H9 (cell line): ENCODE measurements at regions not wholly inside any gene's neighbourhood (a gene's known extent, or its start where the extent isn't known, plus 50 kb on each side); places are given as distances from the start of the nearest gene placed in this dataset.

Experiments
- DNase-seq: peaks from one replicate; pipeline ENCODE4 v3.0.0-alpha.2; 2017
- H2AFZ ChIP-seq: one replicate; pipeline ENCODE4 v1.6.1; 2013; ENCODE audit warnings: mild to moderate bottlenecking, low read length, control low read depth, moderate library complexity
- H2AK5ac ChIP-seq: 2 replicates; pipeline ENCODE4 v1.6.1; 2013; ENCODE audit warnings: low read length, control low read depth, mixed read lengths; ENCODE audit not compliant: insufficient read length
- H2BK120ac ChIP-seq: one replicate; pipeline ENCODE4 v1.6.1; 2013; ENCODE audit warnings: low read depth, mild to moderate bottlenecking, low read length, control low read depth, inconsistent platforms; ENCODE audit not compliant: poor library complexity, severe bottlenecking
- H2BK12ac ChIP-seq: 2 replicates; pipeline ENCODE4 v1.6.1; 2013; ENCODE audit warnings: low read length, control low read depth, mixed read lengths, low read depth; ENCODE audit not compliant: insufficient read length
- H2BK15ac ChIP-seq: 2 replicates; pipeline ENCODE4 v1.6.1; 2013; ENCODE audit warnings: low read depth, low read length, control low read depth
- H2BK20ac ChIP-seq: one replicate; pipeline ENCODE4 v1.6.1; 2013; ENCODE audit warnings: low read depth, mild to moderate bottlenecking, low read length, control low read depth, inconsistent platforms; ENCODE audit not compliant: poor library complexity, severe bottlenecking
- H2BK5ac ChIP-seq: 2 replicates; pipeline ENCODE4 v1.6.1; 2013; ENCODE audit warnings: low read length, control low read depth, mixed read lengths; ENCODE audit not compliant: insufficient read length
- H3K14ac ChIP-seq: 2 replicates; pipeline ENCODE4 v1.6.1; 2013; ENCODE audit warnings: low read length, control low read depth; ENCODE audit not compliant: insufficient read depth
- H3K18ac ChIP-seq: 2 replicates; pipeline ENCODE4 v1.6.1; 2013; ENCODE audit warnings: low read depth, mild to moderate bottlenecking, mixed read lengths, low read length, control low read depth; ENCODE audit not compliant: insufficient read length
- H3K23ac ChIP-seq: 2 replicates; pipeline ENCODE4 v1.6.1; 2013; ENCODE audit warnings: low read length, control low read depth, mixed read lengths, low read depth; ENCODE audit not compliant: insufficient read length
- H3K23me2 ChIP-seq: 2 replicates; pipeline ENCODE4 v1.6.1; 2013; ENCODE audit warnings: low read depth, mild to moderate bottlenecking, mixed read lengths, low read length, control low read depth; ENCODE audit not compliant: insufficient read length, poor library complexity, severe bottlenecking
- H3K27ac ChIP-seq: 2 replicates; pipeline ENCODE4 v1.5.1; 2013; ENCODE audit warnings: low read length, control low read depth, mixed read lengths, low read depth; ENCODE audit not compliant: insufficient read length
- H3K27me3 ChIP-seq: 2 replicates; pipeline ENCODE4 v1.6.1; 2013; ENCODE audit warnings: low read length, control low read depth, inconsistent platforms; ENCODE audit not compliant: insufficient read depth
- H3K4ac ChIP-seq: 2 replicates; pipeline ENCODE4 v1.6.1; 2013; ENCODE audit warnings: low read depth, mild to moderate bottlenecking, control low read depth, inconsistent platforms, low read length, moderate library complexity
- H3K4me1 ChIP-seq: 2 replicates; pipeline ENCODE4 v1.6.1; 2013; ENCODE audit warnings: low read length, control low read depth, inconsistent platforms; ENCODE audit not compliant: insufficient read depth
- H3K4me2 ChIP-seq: 2 replicates; pipeline ENCODE4 v1.6.1; 2013; ENCODE audit warnings: low read length, control low read depth, mixed read lengths; ENCODE audit not compliant: insufficient read length, insufficient read depth
- H3K56ac ChIP-seq: 2 replicates; pipeline ENCODE4 v1.6.1; 2013; ENCODE audit warnings: low read depth, mild to moderate bottlenecking, mixed read lengths, low read length, control low read depth; ENCODE audit not compliant: insufficient read length
- H3K79me1 ChIP-seq: 2 replicates; pipeline ENCODE4 v1.6.1; 2013; ENCODE audit warnings: low read depth, mild to moderate bottlenecking, moderate library complexity, low read length, control low read depth, inconsistent platforms; ENCODE audit not compliant: insufficient read depth, poor library complexity, severe bottlenecking
- H3K79me2 ChIP-seq: 2 replicates; pipeline ENCODE4 v1.6.1; 2013; ENCODE audit warnings: low read length, control low read depth, inconsistent platforms; ENCODE audit not compliant: insufficient read depth
- H3K9ac ChIP-seq: 2 replicates; pipeline ENCODE4 v1.6.1; 2013; ENCODE audit warnings: low read length, control low read depth, mixed read lengths; ENCODE audit not compliant: insufficient read length; ENCODE audit errors: extremely low read depth
- H3K9me3 ChIP-seq: one replicate; pipeline ENCODE4 v1.6.1; 2013; ENCODE audit warnings: low read depth, low read length, inconsistent platforms; ENCODE audit not compliant: control insufficient read depth
- H3T11ph ChIP-seq: one replicate; pipeline ENCODE4 v1.6.1; 2013; ENCODE audit warnings: mild to moderate bottlenecking, low read length, control low read depth, inconsistent platforms
- H4K20me1 ChIP-seq: one replicate; pipeline ENCODE4 v1.6.1; 2013; ENCODE audit not compliant: control insufficient read depth, insufficient read length, insufficient read depth
- H4K5ac ChIP-seq: 2 replicates; pipeline ENCODE4 v1.6.1; 2013; ENCODE audit warnings: low read depth, mild to moderate bottlenecking, mixed read lengths, low read length, control low read depth; ENCODE audit not compliant: insufficient read length
- H4K8ac ChIP-seq: replicated peaks from 2 replicates; pipeline ENCODE4 v1.6.1; 2013; ENCODE audit warnings: low read length, control low read depth, mixed read lengths, low read depth; ENCODE audit not compliant: insufficient read length
- H4K91ac ChIP-seq: 2 replicates; pipeline ENCODE4 v1.6.1; 2013; ENCODE audit warnings: low read depth, mild to moderate bottlenecking, moderate library complexity, mixed read lengths, low read length, control low read depth; ENCODE audit not compliant: insufficient read length
- H3K27ac Mint-ChIP-seq, 3 experiments: 2 replicates in 2 of 3; 3 replicates in 1 of 3; pipeline ENCODE4 v1.8.0; 2020 to 2021; ENCODE audit warnings: mixed read lengths in 3 of 3, mild to moderate bottlenecking in 1 of 3, moderate library complexity in 1 of 3
- H3K27me3 Mint-ChIP-seq: 2 replicates; pipeline ENCODE4 v1.8.0; 2021; ENCODE audit warnings: low read depth, mild to moderate bottlenecking, moderate library complexity, mixed read lengths
- H3K36me3 Mint-ChIP-seq, 3 experiments: 2 replicates in 2 of 3; 3 replicates in 1 of 3; pipeline ENCODE4 v1.8.0; 2020 to 2021; ENCODE audit warnings: low read depth in 3 of 3, mixed read lengths in 3 of 3; ENCODE audit not compliant: insufficient read depth in 1 of 3
- H3K4me1 Mint-ChIP-seq, 2 experiments: 2 replicates each; pipeline ENCODE4 v1.8.0; 2020; ENCODE audit warnings: mixed read lengths in 2 of 2
- H3K4me3 Mint-ChIP-seq, 2 experiments: 2 replicates in 1 of 2; 3 replicates in 1 of 2; pipeline ENCODE4 v1.8.0; 2020 to 2021; ENCODE audit warnings: mild to moderate bottlenecking in 2 of 2, mixed read lengths in 2 of 2, moderate library complexity in 1 of 2
- H3K9me3 Mint-ChIP-seq, 2 experiments: 2 replicates in 1 of 2; 3 replicates in 1 of 2; pipeline ENCODE4 v1.8.0; 2020; ENCODE audit warnings: mild to moderate bottlenecking in 2 of 2, mixed read lengths in 2 of 2, moderate library complexity in 1 of 2
- TF ChIP-seq, protein P1 (sequence below): fragments of 200-600 bp; sonication (generic); conservative IDR thresholded peaks from 3 replicates; pipeline ENCODE4 v1.8.0; 2021; ENCODE audit warnings: antibody characterized with exemption, mild to moderate bottlenecking

DNA sequence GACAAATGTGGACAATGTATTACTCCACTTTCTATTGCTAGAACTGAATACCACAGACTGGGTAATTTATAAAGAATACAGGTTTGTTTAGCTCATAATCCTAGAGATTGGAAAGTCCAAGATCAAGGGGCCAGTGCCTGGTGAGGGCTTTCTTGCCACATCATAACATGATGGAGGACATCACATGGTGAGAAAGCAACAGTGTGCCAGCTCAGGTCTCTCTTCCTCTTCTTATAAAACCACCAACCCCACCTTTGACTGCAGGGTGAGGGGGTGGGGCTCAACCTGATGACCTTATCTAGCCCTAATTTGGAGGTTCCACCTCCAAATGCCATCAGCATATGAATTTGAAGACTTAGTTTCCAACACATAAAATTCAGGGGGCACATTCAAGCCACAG, 105.7 kb upstream of the CXorf66 start:
- no peak overlapping the region for H2BK20ac ChIP-seq
- H4K91ac ChIP-seq = no peak overlapping the region
- Mint-ChIP-seq H3K27ac (no peak overlapping the region), H3K36me3 (no peaks in the 10 kb centered on the region), H3K9me3 (no peaks in the 10 kb centered on the region; a peak in 1 of 5 replicates), H3K27me3 (no peaks in the 10 kb centered on the region), H3K4me1 (no peaks in the 10 kb centered on the region), H3K4me3 (no peak overlapping the region)
- no peak overlapping the region for H4K8ac ChIP-seq
- H3K23ac ChIP-seq = no peak overlapping the region
- no peak overlapping the region for H3K18ac ChIP-seq
- H3K79me2 ChIP-seq = no peaks in the 10 kb centered on the region
- H3K56ac ChIP-seq = no peak overlapping the region
- no peaks in the 10 kb centered on the region for H3K4me1 ChIP-seq
- H2AFZ ChIP-seq = no peak overlapping the region
- H2BK12ac ChIP-seq = no peak overlapping the region
- no peak overlapping the region for H3K4ac ChIP-seq
- no peak overlapping the region for H2AK5ac ChIP-seq
- no peaks in the 10 kb centered on the region for H4K20me1 ChIP-seq
- no peak overlapping the region for H2BK120ac ChIP-seq
- H3K9me3 ChIP-seq = no peaks in the 10 kb centered on the region
- no peak overlapping the region for H3K9ac ChIP-seq
- H3K23me2 ChIP-seq = no peaks in the 10 kb centered on the region
- no peak overlapping the region for H3T11ph ChIP-seq
- TF ChIP-seq, protein P1, sequence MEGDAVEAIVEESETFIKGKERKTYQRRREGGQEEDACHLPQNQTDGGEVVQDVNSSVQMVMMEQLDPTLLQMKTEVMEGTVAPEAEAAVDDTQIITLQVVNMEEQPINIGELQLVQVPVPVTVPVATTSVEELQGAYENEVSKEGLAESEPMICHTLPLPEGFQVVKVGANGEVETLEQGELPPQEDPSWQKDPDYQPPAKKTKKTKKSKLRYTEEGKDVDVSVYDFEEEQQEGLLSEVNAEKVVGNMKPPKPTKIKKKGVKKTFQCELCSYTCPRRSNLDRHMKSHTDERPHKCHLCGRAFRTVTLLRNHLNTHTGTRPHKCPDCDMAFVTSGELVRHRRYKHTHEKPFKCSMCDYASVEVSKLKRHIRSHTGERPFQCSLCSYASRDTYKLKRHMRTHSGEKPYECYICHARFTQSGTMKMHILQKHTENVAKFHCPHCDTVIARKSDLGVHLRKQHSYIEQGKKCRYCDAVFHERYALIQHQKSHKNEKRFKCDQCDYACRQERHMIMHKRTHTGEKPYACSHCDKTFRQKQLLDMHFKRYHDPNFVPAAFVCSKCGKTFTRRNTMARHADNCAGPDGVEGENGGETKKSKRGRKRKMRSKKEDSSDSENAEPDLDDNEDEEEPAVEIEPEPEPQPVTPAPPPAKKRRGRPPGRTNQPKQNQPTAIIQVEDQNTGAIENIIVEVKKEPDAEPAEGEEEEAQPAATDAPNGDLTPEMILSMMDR = no peak
- no peaks in the 10 kb centered on the region for H3K79me1 ChIP-seq
- H2BK15ac ChIP-seq = no peak overlapping the region
- H4K5ac ChIP-seq = no peak overlapping the region
- no peak overlapping the region for H3K27ac ChIP-seq
- H3K14ac ChIP-seq = no peak overlapping the region
- no peak for DNase-seq
- H2BK5ac ChIP-seq = no peak overlapping the region
- H3K4me2 ChIP-seq = no peak overlapping the region
- H3K27me3 ChIP-seq = no peaks in the 10 kb centered on the region
